ENCODE measurements at regions not wholly inside any gene's neighbourhood (a gene's known extent, or its start where the extent isn't known, plus 50 kb on each side); places are given as distances from the start of the nearest gene placed in this dataset.

DNA sequence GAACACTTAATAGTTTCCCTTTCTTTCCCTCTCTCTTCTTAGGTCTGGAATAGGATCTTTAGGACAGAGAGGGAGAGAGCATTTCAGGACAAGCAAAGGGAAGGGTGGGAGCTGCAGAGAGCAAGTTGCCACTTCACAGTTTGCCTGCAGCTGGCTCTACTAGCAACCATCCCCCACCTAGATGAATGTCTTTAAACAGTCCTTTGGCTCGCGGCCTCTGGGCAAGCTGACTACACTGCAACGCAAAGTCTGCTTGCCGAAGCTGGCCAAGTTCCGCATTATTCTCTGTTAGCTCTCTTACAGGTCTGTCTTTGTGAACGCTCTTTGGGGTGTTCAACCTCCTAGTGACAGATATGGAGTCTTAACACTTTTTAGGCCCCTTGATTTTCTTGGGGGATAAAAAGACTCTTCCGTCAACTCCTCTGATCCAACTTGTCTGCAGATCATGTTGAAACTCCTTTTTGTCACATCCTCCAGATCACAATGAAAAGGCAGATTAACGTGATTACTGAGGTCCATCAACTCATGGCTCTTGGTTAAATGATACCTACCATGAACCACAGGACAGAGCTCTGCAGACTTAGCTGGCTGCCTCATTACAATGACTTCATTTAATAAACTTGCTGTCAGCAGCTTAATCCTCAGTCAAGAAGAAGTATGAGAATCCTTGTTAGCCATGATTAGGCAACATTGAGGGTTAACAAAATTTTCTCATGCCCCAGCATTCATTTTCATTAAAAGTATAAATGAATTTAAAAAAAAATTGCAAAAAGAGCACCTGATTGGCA lies 74.6 kb downstream of the SLC4A3 start:
- TF ChIP-seq POLR2A (IDR thresholded peaks at IDR 0.05; ENCODE audit: low read depth, low read length) = no peak
- TF ChIP-seq POLR2AphosphoS5 (IDR thresholded peaks at IDR 0.05; ENCODE audit: low read depth, low read length) = no peak
